Neutrophil (primary cell): ENCODE measurements at regions not wholly inside any gene's neighbourhood (a gene's known extent, or its start where the extent isn't known, plus 50 kb on each side); places are given as distances from the start of the nearest gene placed in this dataset.
"Not testable (repeated sequence)": the region's sequence is repeated elsewhere in the genome, so short reads cannot be mapped to it uniquely, and the experiment has no call there.

Experiments
- H3K27ac ChIP-seq: fragments of 200-600 bp; sonication (generic); 2 replicates; pipeline ENCODE4 v1.5.1; 2016; ENCODE audit warnings: mild to moderate bottlenecking, moderate library complexity
- H3K27me3 ChIP-seq: fragments of 200-600 bp; sonication (generic); 2 replicates; pipeline ENCODE4 v1.6.0; 2016; ENCODE audit warnings: mild to moderate bottlenecking
- H3K36me3 ChIP-seq: fragments of 200-600 bp; sonication (generic); 2 replicates; pipeline ENCODE4 v1.5.1; 2017
- H3K4me1 ChIP-seq, 2 experiments: fragments of 200-600 bp in 1 of 2; sonication (generic) in 1 of 2; 1 replicate in 1 of 2; 2 replicates in 1 of 2; pipeline versions ENCODE4 v1.5.1 to v1.6.1; 2013 to 2016; ENCODE audit warnings: low read depth in 1 of 2, low read length in 1 of 2, mild to moderate bottlenecking in 1 of 2, moderate library complexity in 1 of 2; ENCODE audit not compliant: control insufficient read depth in 1 of 2, insufficient read depth in 1 of 2
- H3K4me3 ChIP-seq, 2 experiments: fragments of 200-600 bp in 1 of 2; sonication (generic) in 1 of 2; 1 replicate in 1 of 2; 2 replicates in 1 of 2; pipeline ENCODE4 v1.5.1; 2013 to 2016; ENCODE audit warnings: low read depth in 1 of 2, low read length in 1 of 2, mild to moderate bottlenecking in 1 of 2, moderate library complexity in 1 of 2
- H3K9me3 ChIP-seq: fragments of 200-600 bp; sonication (generic); 2 replicates; pipeline ENCODE4 v1.5.1; 2016
- TF ChIP-seq, protein P1 (sequence below): fragments of 200-600 bp; sonication (generic); IDR thresholded peaks from 2 replicates; pipeline ENCODE4 v1.5.1; 2016; ENCODE audit warnings: antibody characterized with exemption

DNA sequence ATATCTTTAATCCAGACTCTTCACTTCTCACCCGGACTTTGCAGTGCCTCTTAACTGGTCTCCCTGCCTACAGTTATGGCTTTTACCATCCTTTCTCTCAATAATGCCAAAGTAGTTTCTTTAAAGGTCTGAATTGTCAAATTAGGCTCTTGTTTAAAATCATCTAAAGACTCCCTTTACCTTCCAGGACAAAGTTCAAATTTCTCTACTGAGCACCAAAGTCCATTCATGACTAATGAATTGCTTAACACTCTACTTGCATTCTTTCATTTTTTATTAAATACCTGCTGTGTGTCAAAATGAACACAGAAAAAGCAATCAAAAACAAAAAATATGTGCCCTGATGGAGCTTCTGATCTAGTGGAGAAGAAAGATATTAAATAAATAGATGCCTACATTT is 472.4 kb upstream of the UBE2E2 start:
- H3K27me3 ChIP-seq, result no peaks in the 10 kb centered on the region
- no peaks in the 10 kb centered on the region for H3K9me3 ChIP-seq
- H3K36me3 ChIP-seq, result no peaks in the 10 kb centered on the region
- TF ChIP-seq, protein P1, sequence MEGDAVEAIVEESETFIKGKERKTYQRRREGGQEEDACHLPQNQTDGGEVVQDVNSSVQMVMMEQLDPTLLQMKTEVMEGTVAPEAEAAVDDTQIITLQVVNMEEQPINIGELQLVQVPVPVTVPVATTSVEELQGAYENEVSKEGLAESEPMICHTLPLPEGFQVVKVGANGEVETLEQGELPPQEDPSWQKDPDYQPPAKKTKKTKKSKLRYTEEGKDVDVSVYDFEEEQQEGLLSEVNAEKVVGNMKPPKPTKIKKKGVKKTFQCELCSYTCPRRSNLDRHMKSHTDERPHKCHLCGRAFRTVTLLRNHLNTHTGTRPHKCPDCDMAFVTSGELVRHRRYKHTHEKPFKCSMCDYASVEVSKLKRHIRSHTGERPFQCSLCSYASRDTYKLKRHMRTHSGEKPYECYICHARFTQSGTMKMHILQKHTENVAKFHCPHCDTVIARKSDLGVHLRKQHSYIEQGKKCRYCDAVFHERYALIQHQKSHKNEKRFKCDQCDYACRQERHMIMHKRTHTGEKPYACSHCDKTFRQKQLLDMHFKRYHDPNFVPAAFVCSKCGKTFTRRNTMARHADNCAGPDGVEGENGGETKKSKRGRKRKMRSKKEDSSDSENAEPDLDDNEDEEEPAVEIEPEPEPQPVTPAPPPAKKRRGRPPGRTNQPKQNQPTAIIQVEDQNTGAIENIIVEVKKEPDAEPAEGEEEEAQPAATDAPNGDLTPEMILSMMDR, result no peak
- H3K4me1 ChIP-seq, result no peaks in the 10 kb centered on the region
- H3K4me3 ChIP-seq, result no peak overlapping the region
- no peak overlapping the region for H3K27ac ChIP-seq

DNA sequence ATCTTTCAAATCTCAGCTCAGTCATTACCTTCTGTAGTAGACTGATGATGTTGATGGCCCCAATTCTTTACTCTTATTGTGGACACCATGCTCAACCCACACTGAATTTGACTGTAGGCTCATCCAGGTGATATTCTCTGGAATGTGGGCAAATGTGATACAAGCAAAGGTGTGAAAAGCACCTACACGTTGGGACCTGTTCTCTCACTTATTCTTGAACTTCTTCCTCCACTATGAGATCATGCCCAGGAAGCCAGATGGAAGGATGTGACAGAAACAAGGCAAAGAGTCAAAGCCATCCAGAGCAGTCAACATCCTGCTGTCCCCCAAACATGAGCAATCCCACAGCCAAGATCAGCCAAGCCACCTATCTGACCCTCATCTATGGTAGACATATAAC is 471.2 kb upstream of the UBE2E2 start:
- Histone ChIP-seq H3K4me1 (no peaks in the 10 kb centered on the region), H3K9me3 (no peaks in the 10 kb centered on the region), H3K27ac (no peak overlapping the region), H3K27me3 (no peaks in the 10 kb centered on the region), H3K36me3 (no peaks in the 10 kb centered on the region), H3K4me3 (no peak overlapping the region)
- TF ChIP-seq, protein P1, result no peak

GRCh38 chr3:22732641-22733040 is 470.5 kb upstream of the UBE2E2 start:
- no peak overlapping the region for H3K4me3 ChIP-seq
- H3K4me1 ChIP-seq, result no peaks in the 10 kb centered on the region
- no peaks in the 10 kb centered on the region for H3K36me3 ChIP-seq
- no peak overlapping the region for H3K27ac ChIP-seq
- no peaks in the 10 kb centered on the region for H3K27me3 ChIP-seq
- TF ChIP-seq, protein P1, result no peak
- no peaks in the 10 kb centered on the region for H3K9me3 ChIP-seq

DNA sequence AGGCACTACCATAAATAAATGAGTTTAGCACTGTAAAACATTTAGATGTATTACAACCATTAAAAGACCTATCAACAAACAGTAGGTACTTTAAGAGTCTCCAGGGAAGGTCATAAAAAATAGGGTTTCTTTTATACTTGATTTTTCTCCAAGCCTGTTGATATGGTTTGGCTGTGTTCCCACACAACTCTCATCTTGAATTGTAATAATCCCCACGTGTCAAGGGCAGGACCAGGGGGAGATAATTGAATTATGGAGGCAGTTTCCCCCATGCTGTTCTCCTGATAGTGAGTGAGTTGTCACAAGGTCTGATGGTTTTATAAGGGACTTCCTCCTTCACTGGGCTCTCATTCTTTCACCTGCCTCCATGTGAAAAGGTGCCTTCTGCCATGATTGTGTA is 468.9 kb upstream of the UBE2E2 start:
- H3K4me1 ChIP-seq, result no peaks in the 10 kb centered on the region
- no peak overlapping the region for H3K4me3 ChIP-seq
- H3K9me3 ChIP-seq, result no peaks in the 10 kb centered on the region
- no peak overlapping the region for H3K27ac ChIP-seq
- H3K36me3 ChIP-seq, result no peaks in the 10 kb centered on the region
- TF ChIP-seq, protein P1, result no peak
- H3K27me3 ChIP-seq, result no peaks in the 10 kb centered on the region

- H3K27me3 ChIP-seq, result no peaks in the 10 kb centered on the region
- no peak overlapping the region for H3K4me3 ChIP-seq
- H3K27ac ChIP-seq, result no peak overlapping the region
- no peaks in the 10 kb centered on the region for H3K9me3 ChIP-seq
- TF ChIP-seq, protein P1, result no peak
- no peaks in the 10 kb centered on the region for H3K36me3 ChIP-seq
- H3K4me1 ChIP-seq, result no peaks in the 10 kb centered on the region
These were observed 468.4 kb upstream of the UBE2E2 start for GRCh38 chr3:22734756-22735155.

DNA sequence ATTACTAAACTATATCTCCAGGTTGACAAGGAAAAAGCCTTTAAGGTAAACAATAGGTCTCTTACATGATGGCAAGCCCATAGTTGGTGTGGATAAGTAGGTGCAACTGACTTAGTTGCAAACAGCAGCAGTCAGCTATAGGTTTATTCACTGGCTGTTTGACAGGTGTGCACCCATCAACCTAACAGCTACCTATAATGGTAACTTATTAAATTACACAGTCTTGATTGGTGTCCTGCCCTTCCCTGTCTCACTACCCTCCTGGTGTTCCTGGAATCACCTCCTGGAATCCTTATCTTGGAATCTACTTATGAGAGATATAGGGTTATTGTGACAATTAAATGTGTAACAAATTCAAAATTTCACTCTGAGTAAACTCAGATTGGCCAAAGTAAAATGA is 467.8 kb upstream of the UBE2E2 start:
- Histone ChIP-seq H3K27me3 (no peaks in the 10 kb centered on the region), H3K4me3 (no peak overlapping the region), H3K36me3 (no peaks in the 10 kb centered on the region), H3K27ac (no peak overlapping the region), H3K4me1 (no peaks in the 10 kb centered on the region), H3K9me3 (no peaks in the 10 kb centered on the region)
- TF ChIP-seq, protein P1, result no peak

- H3K27me3 ChIP-seq, H3K4me1 ChIP-seq, H3K27ac ChIP-seq, H3K4me3 ChIP-seq, H3K36me3 ChIP-seq, H3K9me3 ChIP-seq: not testable (repeated sequence)
These were observed 459.7 kb upstream of the UBE2E2 start for GRCh38 chr3:22743386-22743785.
